ENCODE measurements at regions not wholly inside any gene's neighbourhood (a gene's known extent, or its start where the extent isn't known, plus 50 kb on each side); places are given as distances from the start of the nearest gene placed in this dataset.

DNA sequence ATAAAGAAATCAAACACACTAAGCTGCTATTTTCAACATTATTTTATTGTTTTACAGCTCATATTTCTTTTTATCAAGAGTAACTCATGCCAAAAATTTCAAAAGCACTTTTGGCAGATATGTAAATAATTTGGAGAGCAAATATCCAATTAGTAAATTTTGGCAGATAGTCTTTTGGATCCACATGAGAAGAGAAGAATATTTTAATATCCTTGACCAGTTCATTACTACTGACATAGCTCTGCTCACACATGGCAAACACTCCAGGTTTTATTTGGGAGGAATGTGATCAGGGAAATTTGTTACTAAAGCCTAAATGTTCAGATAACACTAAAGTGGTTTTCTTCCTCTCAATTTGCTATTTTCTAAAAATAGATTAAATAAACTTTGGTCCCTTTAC is 1054.3 kb downstream of the FAT4 start:
- BruUV-seq (replicated peaks), result no TSS peak
- H3K9ac ChIP-seq (replicated peaks; ENCODE audit: extremely low read depth, insufficient read depth, low read length), result no peak overlapping the region
- intact Hi-C loops (cut with micrococcal nuclease), result no loop called here
- no peak overlapping the region for H2AFZ ChIP-seq (ENCODE audit: low read depth, low read length)
- FAIRE-seq (no peak), DNase-seq (ENCODE audit: low read depth, low spot score) (no peak)
- H3K9me3 ChIP-seq (replicated peaks; ENCODE audit: control insufficient read depth, insufficient read depth, low read length), result no peaks in the 10 kb centered on the region
- H3K4me1 ChIP-seq (ENCODE audit: control insufficient read depth, extremely low read depth, insufficient read depth, low read length), result no peaks in the 10 kb centered on the region
- ChIA-PET CTCF (interaction anchor here (1.2 kb wide), 1 partner anchor 145 kb away, joined by 3 read pairs; no protein-coding TSS in a partner anchor), POLR2A (no interaction called here)
- no peaks in the 10 kb centered on the region for H3K79me2 ChIP-seq (ENCODE audit: control insufficient read depth, insufficient read depth, low read length)
- H3K9me1 ChIP-seq (replicated peaks; ENCODE audit: control insufficient read depth, extremely low read depth, insufficient read depth, low read length), result no peaks in the 10 kb centered on the region
- no peaks in the 10 kb centered on the region for H3K27me3 ChIP-seq (ENCODE audit: control insufficient read depth in 2 of 2, insufficient read depth in 2 of 2, low read length in 2 of 2)
- TF ChIP-seq POLR2A (IDR thresholded peaks at IDR 0.05; ENCODE audit: low read depth, low read length), result no peak
- TF ChIP-seq GATA2 (IDR thresholded peaks at IDR 0.05; ENCODE audit: insufficient read depth, insufficient read length, low read depth, low read length), result no peak
- TF ChIP-seq, protein P1, sequence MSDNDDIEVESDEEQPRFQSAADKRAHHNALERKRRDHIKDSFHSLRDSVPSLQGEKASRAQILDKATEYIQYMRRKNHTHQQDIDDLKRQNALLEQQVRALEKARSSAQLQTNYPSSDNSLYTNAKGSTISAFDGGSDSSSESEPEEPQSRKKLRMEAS (IDR thresholded peaks at IDR 0.05; ENCODE audit: insufficient read depth, insufficient read length), result no peak
- no peak for TF ChIP-seq FOS (IDR thresholded peaks at IDR 0.05; ENCODE audit: borderline replicate concordance, insufficient read depth, low read length)
- no peak for TF ChIP-seq POLR2AphosphoS5 (IDR thresholded peaks at IDR 0.05; ENCODE audit: insufficient read depth, low read depth, low read length)
- no peak for TF ChIP-seq JUN (IDR thresholded peaks at IDR 0.05; ENCODE audit: borderline replicate concordance, insufficient read depth, insufficient read length, low read depth)
- TF ChIP-seq MYC (IDR thresholded peaks at IDR 0.05; ENCODE audit: low read depth, low read length), result no peak
- no peak for TF ChIP-seq EZH2 (IDR thresholded peaks at IDR 0.05; ENCODE audit: borderline replicate concordance, low read depth, low read length, severe bottlenecking)
- TF ChIP-seq, protein P2, sequence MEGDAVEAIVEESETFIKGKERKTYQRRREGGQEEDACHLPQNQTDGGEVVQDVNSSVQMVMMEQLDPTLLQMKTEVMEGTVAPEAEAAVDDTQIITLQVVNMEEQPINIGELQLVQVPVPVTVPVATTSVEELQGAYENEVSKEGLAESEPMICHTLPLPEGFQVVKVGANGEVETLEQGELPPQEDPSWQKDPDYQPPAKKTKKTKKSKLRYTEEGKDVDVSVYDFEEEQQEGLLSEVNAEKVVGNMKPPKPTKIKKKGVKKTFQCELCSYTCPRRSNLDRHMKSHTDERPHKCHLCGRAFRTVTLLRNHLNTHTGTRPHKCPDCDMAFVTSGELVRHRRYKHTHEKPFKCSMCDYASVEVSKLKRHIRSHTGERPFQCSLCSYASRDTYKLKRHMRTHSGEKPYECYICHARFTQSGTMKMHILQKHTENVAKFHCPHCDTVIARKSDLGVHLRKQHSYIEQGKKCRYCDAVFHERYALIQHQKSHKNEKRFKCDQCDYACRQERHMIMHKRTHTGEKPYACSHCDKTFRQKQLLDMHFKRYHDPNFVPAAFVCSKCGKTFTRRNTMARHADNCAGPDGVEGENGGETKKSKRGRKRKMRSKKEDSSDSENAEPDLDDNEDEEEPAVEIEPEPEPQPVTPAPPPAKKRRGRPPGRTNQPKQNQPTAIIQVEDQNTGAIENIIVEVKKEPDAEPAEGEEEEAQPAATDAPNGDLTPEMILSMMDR (IDR thresholded peaks at IDR 0.05; ENCODE audit: extremely low read depth in 1 of 2, insufficient read depth in 1 of 2, low read depth in 1 of 2, low read length in 2 of 2), result no peak
- H3K4me2 ChIP-seq (ENCODE audit: insufficient read depth, low read length), result no peak overlapping the region
- H3K36me3 ChIP-seq (ENCODE audit: control insufficient read depth in 2 of 2, extremely low read depth in 1 of 2, insufficient read depth in 2 of 2, low read length in 2 of 2), result no peaks in the 10 kb centered on the region
- dilution Hi-C loops (cut with MboI; ENCODE audit: extremely low pct_ligation_motif_present, low sequenced_read_pairs), result no loop called here
- no peak overlapping the region for H3K27ac ChIP-seq (ENCODE audit: insufficient read depth, low read depth, low read length)
- H3K4me3 ChIP-seq (replicated peaks in 1 of 3; ENCODE audit: insufficient read depth in 1 of 3, low read depth in 1 of 3, low read length in 3 of 3), result no peak overlapping the region
- no peaks in the 10 kb centered on the region for H4K20me1 ChIP-seq (replicated peaks; ENCODE audit: control insufficient read depth, extremely low read depth, insufficient read depth, low read length)
